ENCODE measurements at regions not wholly inside any gene's neighbourhood (a gene's known extent, or its start where the extent isn't known, plus 50 kb on each side); places are given as distances from the start of the nearest gene placed in this dataset.

GRCh38 chr10:128571745-128572144 lies 445.5 kb upstream of the MKI67 start:
- no peak overlapping the region for H3K4me3 ChIP-seq (ENCODE audit: low read depth, low read length)
- TF ChIP-seq CTCF (IDR thresholded peaks at IDR 0.05; ENCODE audit: insufficient read depth, low read length, poor library complexity, severe bottlenecking), result no peak
- no peak for DNase-seq (ENCODE audit: low read depth)
- H3K36me3 ChIP-seq (ENCODE audit: control insufficient read depth, insufficient read depth, low read length), result no peaks in the 10 kb centered on the region
- peaks cover 2% of the 10 kb centered on the region for H3K27me3 ChIP-seq (ENCODE audit: control insufficient read depth, insufficient read depth, low read length)

GRCh38 chr10:128572696-128573095 lies 446.5 kb upstream of the MKI67 start:
- Histone ChIP-seq H3K4me3 (ENCODE audit: low read depth, low read length) (no peak overlapping the region), H3K36me3 (ENCODE audit: control insufficient read depth, insufficient read depth, low read length) (no peaks in the 10 kb centered on the region), H3K27me3 (ENCODE audit: control insufficient read depth, insufficient read depth, low read length) (peaks cover 2% of the 10 kb centered on the region)
- DNase-seq (ENCODE audit: low read depth), result no peak
- no peak for TF ChIP-seq CTCF (IDR thresholded peaks at IDR 0.05; ENCODE audit: insufficient read depth, low read length, poor library complexity, severe bottlenecking)

GRCh38 chr10:128573281-128573845 lies 447.1 kb upstream of the MKI67 start:
- H3K27me3 ChIP-seq (ENCODE audit: control insufficient read depth, insufficient read depth, low read length), result peaks cover 2% of the 10 kb centered on the region
- H3K36me3 ChIP-seq (ENCODE audit: control insufficient read depth, insufficient read depth, low read length), result no peaks in the 10 kb centered on the region
- no peak overlapping the region for H3K4me3 ChIP-seq (ENCODE audit: low read depth, low read length)
- DNase-seq (ENCODE audit: low read depth), result no peak
- TF ChIP-seq CTCF (IDR thresholded peaks at IDR 0.05; ENCODE audit: insufficient read depth, low read length, poor library complexity, severe bottlenecking), result no peak

- no peak overlapping the region for H3K4me3 ChIP-seq (ENCODE audit: low read depth, low read length)
- DNase-seq (ENCODE audit: low read depth), result no peak
- H3K36me3 ChIP-seq (ENCODE audit: control insufficient read depth, insufficient read depth, low read length), result no peaks in the 10 kb centered on the region
- no peak for TF ChIP-seq CTCF (IDR thresholded peaks at IDR 0.05; ENCODE audit: insufficient read depth, low read length, poor library complexity, severe bottlenecking)
- peaks cover 2% of the 10 kb centered on the region for H3K27me3 ChIP-seq (ENCODE audit: control insufficient read depth, insufficient read depth, low read length)
These were observed 447.8 kb upstream of the MKI67 start for GRCh38 chr10:128573986-128574385.

- TF ChIP-seq CTCF (IDR thresholded peaks at IDR 0.05; ENCODE audit: insufficient read depth, low read length, poor library complexity, severe bottlenecking), result no peak
- no peak for DNase-seq (ENCODE audit: low read depth)
- H3K27me3 ChIP-seq (ENCODE audit: control insufficient read depth, insufficient read depth, low read length), result peaks cover 2% of the 10 kb centered on the region
- H3K36me3 ChIP-seq (ENCODE audit: control insufficient read depth, insufficient read depth, low read length), result no peaks in the 10 kb centered on the region
- no peak overlapping the region for H3K4me3 ChIP-seq (ENCODE audit: low read depth, low read length)
These were observed 448.5 kb upstream of the MKI67 start for GRCh38 chr10:128574581-128575210.

- TF ChIP-seq CTCF (IDR thresholded peaks at IDR 0.05; ENCODE audit: insufficient read depth, low read length, poor library complexity, severe bottlenecking), result no peak
- DNase-seq (ENCODE audit: low read depth), result no peak
- no peak overlapping the region for H3K4me3 ChIP-seq (ENCODE audit: low read depth, low read length)
- H3K27me3 ChIP-seq (ENCODE audit: control insufficient read depth, insufficient read depth, low read length), result peaks cover 2% of the 10 kb centered on the region
- no peaks in the 10 kb centered on the region for H3K36me3 ChIP-seq (ENCODE audit: control insufficient read depth, insufficient read depth, low read length)
These were observed 449.5 kb upstream of the MKI67 start for GRCh38 chr10:128575761-128576160.

Data from kidney epithelial cell (primary cell).